Type B pancreatic cell (in vitro differentiated cells): ENCODE measurements at regions not wholly inside any gene's neighbourhood (a gene's known extent, or its start where the extent isn't known, plus 50 kb on each side); places are given as distances from the start of the nearest gene placed in this dataset.
"Not testable (repeated sequence)": the region's sequence is repeated elsewhere in the genome, so short reads cannot be mapped to it uniquely, and the experiment has no call there.

ENCODE experiments used
- DNase-seq: peaks from one replicate; pipeline ENCODE4 v3.0.0; 2021; ENCODE audit warnings: mixed read lengths; ENCODE audit not compliant: unreplicated experiment; ENCODE audit errors: extremely low spot score
- H3K27ac Mint-ChIP-seq: 2 replicates; pipeline ENCODE4 v1.8.0; 2021; ENCODE audit warnings: mild to moderate bottlenecking, mixed read lengths
- H3K27me3 Mint-ChIP-seq: 2 replicates; pipeline ENCODE4 v1.8.0; 2021; ENCODE audit warnings: mixed read lengths
- H3K36me3 Mint-ChIP-seq: 2 replicates; pipeline ENCODE4 v1.8.0; 2021; ENCODE audit warnings: mixed read lengths
- H3K4me1 Mint-ChIP-seq: one replicate; pipeline ENCODE4 v1.8.0; 2021; ENCODE audit warnings: mixed read lengths; ENCODE audit not compliant: unreplicated experiment
- H3K4me3 Mint-ChIP-seq: 2 replicates; pipeline ENCODE4 v1.8.0; 2021; ENCODE audit warnings: mild to moderate bottlenecking, mixed read lengths
- H3K9me3 Mint-ChIP-seq: 2 replicates; pipeline ENCODE4 v1.8.0; 2021; ENCODE audit warnings: mixed read lengths
- CTCF ChIP-seq: fragments of 200-600 bp; sonication (generic); conservative IDR thresholded peaks from 2 replicates; pipeline ENCODE4 v1.5.0; 2021; ENCODE audit warnings: antibody characterized with exemption, mild to moderate bottlenecking

DNA sequence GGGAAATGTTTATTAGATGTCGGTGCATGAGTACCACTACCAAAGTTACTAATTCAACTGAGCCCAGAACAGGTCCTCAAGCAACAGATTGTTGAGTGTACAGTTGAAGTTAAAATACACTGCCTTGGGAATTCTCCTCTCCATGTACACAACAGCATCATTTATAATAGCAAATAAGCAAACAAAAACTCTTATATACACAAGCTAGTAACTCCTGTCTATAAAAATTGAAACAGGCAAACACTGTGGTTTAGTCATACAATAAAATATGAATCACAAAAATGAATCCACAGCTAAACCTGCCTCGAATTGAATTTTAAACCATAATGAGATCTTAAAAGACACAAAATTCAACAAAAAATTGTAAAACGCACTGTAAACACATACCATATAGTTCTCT lies 681.1 kb downstream of the C12orf50 start:
- H3K9me3 Mint-ChIP-seq = no peaks in the 10 kb centered on the region
- no peak overlapping the region for H3K4me3 Mint-ChIP-seq
- TF ChIP-seq CTCF = no peak
- DNase-seq = no peak
- no peaks in the 10 kb centered on the region for H3K36me3 Mint-ChIP-seq
- no peak overlapping the region for H3K27ac Mint-ChIP-seq
- no peaks in the 10 kb centered on the region for H3K27me3 Mint-ChIP-seq
- H3K4me1 Mint-ChIP-seq = no peaks in the 10 kb centered on the region

DNA sequence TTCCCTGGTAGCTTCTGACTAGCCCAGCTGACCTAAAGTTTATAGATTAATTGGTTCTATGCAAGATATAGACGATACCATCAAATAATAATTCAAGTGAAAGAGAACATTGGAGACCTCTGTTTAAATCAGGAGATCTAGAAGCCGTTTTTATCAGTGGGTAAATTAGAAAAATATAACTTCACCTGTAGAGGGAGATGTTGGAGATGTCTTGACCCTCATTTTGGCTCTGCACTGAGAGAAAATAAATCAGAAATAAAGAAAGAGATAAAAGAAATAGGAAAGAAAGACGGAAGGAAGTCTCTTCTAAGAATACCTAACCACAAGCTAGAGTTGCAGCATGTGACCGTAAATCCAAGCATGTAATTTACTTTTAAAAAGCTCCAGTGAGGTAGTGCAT lies 684.5 kb downstream of the C12orf50 start:
- no peaks in the 10 kb centered on the region for H3K9me3 Mint-ChIP-seq
- TF ChIP-seq CTCF = peak; percentile 35
- no peak overlapping the region for H3K27ac Mint-ChIP-seq
- no peaks in the 10 kb centered on the region for H3K27me3 Mint-ChIP-seq
- no peak for DNase-seq
- H3K4me1 Mint-ChIP-seq = no peaks in the 10 kb centered on the region
- no peaks in the 10 kb centered on the region for H3K36me3 Mint-ChIP-seq
- no peak overlapping the region for H3K4me3 Mint-ChIP-seq

- no peaks in the 10 kb centered on the region for H3K36me3 Mint-ChIP-seq
- H3K27ac Mint-ChIP-seq = no peak overlapping the region
- H3K4me3 Mint-ChIP-seq = no peak overlapping the region
- peaks cover 4% of the 10 kb centered on the region for H3K4me1 Mint-ChIP-seq
- no peak for DNase-seq
- H3K27me3 Mint-ChIP-seq = no peaks in the 10 kb centered on the region
- TF ChIP-seq CTCF = no peak
- peaks cover 5% of the 10 kb centered on the region for H3K9me3 Mint-ChIP-seq
These were observed 690.5 kb downstream of the C12orf50 start for GRCh38 chr12:87338681-87339080.

GRCh38 chr12:87336814-87337336 lies 692.3 kb downstream of the C12orf50 start:
- Mint-ChIP-seq H3K27ac (no peak overlapping the region), H3K27me3 (no peaks in the 10 kb centered on the region), H3K4me1 (peaks cover 4% of the 10 kb centered on the region), H3K4me3 (no peak overlapping the region), H3K36me3 (no peaks in the 10 kb centered on the region), H3K9me3 (peaks cover 5% of the 10 kb centered on the region)
- no peak for DNase-seq
- no peak for TF ChIP-seq CTCF

- Mint-ChIP-seq H3K9me3 (no peaks in the 10 kb centered on the region), H3K27me3 (no peaks in the 10 kb centered on the region), H3K27ac (no peak overlapping the region), H3K4me1 (peaks cover 4% of the 10 kb centered on the region), H3K36me3 (no peaks in the 10 kb centered on the region), H3K4me3 (no peak overlapping the region)
- DNase-seq = no peak
- TF ChIP-seq CTCF = no peak
These were observed 696.0 kb downstream of the C12orf50 start for GRCh38 chr12:87332987-87333726.

DNA sequence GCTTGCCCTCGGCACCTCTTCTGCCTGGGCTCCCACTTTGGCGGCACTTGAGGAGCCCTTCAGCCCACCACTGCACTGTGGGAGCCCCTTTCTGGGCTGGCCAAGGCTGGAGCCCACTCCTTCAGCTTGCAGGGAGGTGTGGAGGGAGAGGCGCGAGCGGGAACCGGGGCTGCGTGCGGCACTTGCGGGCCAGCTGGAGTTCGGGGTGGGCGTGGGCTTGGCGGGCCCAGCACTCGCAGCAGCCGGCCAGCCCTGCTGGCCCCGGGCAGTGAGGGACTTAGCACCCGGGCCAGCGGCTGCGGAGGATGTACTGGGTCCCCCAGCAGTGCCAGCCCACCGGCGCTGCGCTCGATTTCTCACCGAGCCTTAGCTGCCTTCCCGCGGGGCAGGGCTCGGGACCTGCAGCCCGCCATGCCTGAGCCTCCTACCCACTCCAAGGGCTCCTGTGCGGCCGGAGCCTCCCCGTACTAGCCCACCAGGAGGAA lies 699.1 kb downstream of the C12orf50 start:
- H3K36me3 Mint-ChIP-seq = not testable (repeated sequence)

More for the DNA sequence above, 699.1 kb downstream of the C12orf50 start:
- not testable (repeated sequence) for DNase-seq, H3K4me1 Mint-ChIP-seq, H3K27ac Mint-ChIP-seq, H3K9me3 Mint-ChIP-seq, H3K27me3 Mint-ChIP-seq, H3K4me3 Mint-ChIP-seq
